ENCODE measurements at regions not wholly inside any gene's neighbourhood (a gene's known extent, or its start where the extent isn't known, plus 50 kb on each side); places are given as distances from the start of the nearest gene placed in this dataset.

DNA sequence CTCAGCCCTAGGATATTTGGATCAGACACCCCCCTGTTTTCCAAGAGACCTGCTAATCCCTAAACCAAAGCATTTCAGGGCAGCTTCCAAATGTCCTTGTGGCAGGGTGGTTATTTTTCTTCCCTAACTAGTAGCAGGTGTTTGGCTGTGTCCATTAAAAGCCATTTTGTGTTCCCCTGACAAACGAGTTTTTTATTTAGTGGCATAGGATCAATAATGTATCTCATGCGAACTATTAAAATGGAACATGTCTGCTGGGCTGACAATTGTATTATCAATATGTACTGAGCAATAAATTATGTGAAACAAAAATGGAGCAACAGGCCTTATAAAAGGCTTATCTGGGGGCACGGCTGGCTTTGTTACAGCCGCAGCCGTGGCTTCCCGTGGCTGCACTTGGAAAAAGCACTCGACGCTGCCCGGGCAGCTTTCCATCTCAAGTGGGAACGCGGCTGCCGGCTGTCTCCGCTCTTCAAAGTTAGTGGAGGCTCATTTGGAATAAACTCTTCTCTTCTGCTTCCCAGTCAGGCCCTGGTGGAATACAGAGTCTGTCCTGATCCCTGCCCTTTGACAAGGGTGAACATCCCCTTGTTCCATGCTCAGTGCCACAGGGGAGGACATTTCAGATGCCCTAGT, 554.3 kb downstream of the TYW1 start:
- DNase-seq (ENCODE audit: low spot score) = no peak

DNA sequence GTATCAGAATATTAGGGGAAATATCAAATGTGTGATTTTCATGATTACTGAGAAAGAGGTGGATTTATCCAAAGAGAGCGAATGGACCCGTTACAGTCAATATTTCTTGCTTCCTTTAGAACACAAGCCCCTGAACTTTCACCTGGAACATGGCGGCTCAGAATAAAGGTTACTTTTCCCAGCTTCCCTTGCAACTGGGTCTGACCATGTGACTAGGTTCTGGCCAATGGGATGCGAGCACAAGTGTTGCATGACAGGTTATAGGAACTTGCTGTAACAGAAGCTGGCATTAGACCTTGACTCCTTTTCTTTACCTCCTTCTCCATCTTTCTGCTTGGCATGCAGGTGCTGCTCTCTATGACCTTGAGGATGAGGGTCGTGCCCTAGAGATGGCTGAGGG, 556.1 kb downstream of the TYW1 start:
- no peak for DNase-seq (ENCODE audit: low spot score)

DNA sequence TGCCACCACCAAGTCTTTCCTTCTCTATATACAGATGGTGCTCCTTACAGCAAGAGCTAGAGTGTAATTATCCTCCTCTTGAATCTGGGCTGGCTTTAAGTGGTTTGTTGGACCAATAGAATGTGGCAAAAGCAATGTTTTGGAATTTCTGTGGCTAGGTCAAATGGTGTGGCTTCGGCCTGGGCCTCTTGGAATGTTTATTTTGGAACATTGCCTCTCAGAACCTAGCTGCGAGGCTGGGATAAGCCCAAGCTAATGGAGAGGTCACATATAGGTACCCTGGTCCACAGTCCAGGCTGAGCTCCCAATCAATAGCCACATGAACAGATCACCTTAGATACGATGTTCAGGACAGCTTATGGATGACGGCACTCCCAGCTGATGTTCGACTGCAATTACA, 556.7 kb downstream of the TYW1 start:
- no peak for DNase-seq (ENCODE audit: low spot score)

DNA sequence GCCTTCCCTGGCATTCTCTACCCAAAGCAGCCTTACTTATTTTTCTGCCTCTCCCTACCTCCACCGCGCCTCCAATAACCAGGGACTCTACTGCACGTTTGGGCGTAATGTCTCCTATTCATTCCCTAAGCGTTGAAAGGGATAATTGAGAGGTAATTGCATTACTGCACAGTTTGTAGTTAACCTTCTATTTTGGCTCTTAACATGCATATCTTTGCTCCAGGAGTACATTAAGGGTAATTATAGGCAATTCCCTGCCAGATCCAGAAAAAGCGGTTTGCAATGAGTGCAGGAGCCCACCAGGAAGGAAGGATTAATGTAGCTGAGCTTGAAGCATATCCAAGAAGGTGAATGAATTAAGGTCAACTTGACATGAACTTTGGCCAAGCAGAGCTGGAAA, 558.4 kb downstream of the TYW1 start:
- peak; percentile 53 for DNase-seq (ENCODE audit: low spot score)

DNA sequence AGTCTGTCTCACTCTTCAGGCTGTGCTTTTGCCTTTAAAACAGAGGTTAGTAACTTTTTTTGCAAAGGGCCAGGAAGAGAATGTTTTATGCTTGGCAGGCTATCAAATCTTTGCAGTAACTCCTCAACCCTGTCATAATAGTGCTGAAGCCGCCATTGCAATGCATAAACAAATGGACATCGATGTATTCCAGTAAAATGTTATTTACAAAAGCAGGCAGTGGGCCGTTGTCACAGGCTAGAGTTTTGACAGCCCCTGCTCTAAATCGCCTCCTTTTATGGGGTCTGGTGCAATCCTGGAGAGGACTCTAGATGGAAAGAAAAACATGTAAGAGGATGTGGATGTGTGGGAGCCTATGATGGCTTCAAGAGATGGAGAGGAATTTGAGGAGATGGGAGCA, 568.3 kb downstream of the TYW1 start:
- DNase-seq (ENCODE audit: low spot score) = no peak

DNA sequence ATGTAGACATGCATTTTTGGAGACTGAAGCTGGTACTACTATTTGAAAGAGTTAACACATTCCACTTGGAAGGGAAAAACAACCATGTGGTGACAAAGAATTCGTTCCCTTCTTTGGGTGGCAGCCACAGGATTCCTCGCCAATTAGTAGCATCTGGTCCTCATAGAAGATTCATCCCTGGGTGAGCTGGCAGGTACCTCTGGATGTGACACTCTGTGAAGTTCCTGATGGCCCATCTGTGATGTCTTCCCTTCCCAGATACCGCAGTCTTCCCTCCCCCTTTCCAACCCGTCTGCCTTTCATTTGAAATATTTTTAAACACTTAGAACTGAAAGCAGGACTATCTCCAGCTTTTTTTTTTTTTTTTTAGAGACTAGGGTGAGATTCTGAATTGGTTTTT, 569.5 kb downstream of the TYW1 start:
- DNase-seq (ENCODE audit: low spot score) = no peak

DNA sequence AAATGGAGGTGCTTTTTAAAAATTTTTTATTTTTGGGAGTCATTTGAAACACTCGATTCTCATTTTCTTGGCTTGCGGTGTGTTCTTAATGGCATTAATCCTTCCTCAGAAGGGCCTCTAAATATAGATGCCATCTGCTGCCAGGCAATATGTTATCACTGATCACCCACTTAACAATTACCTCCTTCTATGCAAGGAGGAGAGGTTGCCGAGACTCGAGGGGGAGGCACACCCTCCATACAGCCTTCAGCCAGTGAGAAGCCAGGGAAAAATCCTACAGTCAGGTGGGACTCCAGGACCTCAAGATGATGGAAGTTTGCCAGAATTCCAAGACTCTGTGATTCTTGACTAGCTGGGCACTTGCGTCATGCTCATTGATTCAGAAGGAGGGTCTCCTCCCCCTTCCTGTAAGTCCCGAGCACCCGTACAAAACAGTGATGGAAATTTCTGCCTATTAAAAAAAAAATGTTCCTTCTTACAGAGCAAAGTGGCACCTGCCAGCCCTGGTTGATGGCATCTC, 574.5 kb downstream of the TYW1 start:
- DNase-seq (ENCODE audit: low spot score) = no peak

DNA sequence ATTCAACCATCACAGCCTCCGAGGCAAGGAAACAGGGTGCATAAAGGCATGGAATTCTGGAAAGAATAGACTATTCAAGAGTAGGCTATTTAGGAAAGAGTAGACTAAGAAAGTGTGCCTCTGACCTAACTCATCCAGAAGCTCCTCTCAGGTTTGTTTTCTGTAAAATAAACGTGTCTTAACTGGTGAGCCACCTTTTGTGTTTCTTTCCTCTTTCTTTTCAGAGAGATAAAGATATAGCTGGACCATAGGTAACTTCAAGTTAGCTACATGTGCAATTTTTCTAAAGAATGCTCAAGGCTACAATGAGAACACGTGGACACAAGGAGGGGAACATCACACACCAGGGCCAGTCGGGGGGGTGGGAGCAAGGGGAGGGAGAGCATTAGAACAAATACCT, 577.0 kb downstream of the TYW1 start:
- no peak for DNase-seq (ENCODE audit: low spot score)

DNA sequence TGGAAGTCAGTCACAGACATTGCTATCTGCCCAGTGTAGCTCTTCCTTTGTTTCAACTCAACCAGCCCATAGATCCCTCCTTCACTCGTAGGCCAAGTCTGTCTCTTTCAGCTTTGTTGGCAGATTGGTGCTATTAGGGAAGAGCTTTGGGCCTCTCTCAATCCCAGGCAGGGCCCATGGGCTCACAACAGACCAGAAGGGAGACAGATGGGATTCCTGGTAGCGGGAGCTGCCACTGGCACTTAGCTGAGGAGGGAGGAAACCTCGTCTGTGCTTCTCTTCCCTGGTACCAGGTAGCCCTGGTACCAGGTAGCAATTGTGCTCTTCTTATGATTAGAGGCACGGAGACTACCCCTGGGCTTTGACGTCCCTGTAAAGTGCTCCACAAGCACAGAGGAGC, 592.0 kb downstream of the TYW1 start:
- no peak for DNase-seq (ENCODE audit: low spot score)

DNA sequence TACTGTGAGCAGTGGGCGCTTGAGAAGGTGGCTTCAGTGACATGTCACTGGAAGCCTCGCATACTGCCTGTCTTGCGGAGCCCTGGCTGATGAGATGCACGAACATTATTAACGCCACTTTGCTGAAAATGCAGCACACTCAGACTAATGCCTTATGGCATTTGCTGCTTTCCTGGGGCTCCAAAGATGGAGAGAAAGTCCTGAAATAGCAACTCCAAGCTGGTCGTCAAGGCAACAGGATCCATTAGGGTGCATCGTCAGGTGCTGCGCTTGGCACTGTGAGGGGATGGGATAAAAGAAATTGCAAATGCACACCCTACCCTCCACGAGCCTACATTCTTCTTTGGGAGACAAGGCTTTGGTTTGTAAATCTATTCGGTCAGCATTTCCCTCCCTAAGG, 592.5 kb downstream of the TYW1 start:
- DNase-seq (ENCODE audit: low spot score) = no peak

DNA sequence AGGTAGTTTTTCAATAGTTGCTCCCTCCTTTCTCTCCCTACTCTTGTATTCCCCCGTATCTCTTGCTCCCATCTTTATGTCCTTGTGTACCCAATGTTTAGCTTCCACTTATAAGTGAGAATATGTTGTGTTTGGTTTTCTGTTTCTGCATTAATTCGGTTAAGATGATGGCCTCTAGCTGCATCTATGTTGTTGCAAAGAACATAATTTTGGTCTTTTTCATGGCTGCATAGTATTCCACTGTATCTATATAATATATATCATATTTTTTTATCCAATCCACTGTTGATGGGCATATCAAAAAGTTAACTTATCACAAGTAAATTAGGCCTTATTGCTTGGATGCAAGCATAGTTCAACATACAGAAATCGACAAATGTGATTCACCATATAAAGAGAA, 594.0 kb downstream of the TYW1 start:
- DNase-seq (ENCODE audit: low spot score) = no peak

DNA sequence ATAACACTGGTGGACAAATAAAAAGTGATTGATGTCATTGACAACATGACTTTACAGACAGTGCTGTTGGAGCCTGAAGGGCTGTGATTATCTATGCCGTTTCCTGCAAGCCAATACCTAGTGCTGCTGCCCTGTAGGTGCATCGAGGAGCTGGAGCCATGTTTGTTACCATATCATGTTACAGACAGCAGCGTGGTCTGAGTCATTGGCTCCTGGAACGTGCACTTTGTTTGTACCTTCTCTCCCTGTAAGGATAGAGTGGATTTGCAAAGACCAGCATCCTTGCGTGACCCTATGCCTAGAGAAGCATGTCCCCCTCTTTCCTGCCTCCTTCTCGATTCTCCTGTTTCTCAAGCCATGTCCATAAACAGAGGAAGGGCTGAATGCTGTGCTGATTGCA, 597.2 kb downstream of the TYW1 start:
- DNase-seq (ENCODE audit: low spot score) = no peak

DNA sequence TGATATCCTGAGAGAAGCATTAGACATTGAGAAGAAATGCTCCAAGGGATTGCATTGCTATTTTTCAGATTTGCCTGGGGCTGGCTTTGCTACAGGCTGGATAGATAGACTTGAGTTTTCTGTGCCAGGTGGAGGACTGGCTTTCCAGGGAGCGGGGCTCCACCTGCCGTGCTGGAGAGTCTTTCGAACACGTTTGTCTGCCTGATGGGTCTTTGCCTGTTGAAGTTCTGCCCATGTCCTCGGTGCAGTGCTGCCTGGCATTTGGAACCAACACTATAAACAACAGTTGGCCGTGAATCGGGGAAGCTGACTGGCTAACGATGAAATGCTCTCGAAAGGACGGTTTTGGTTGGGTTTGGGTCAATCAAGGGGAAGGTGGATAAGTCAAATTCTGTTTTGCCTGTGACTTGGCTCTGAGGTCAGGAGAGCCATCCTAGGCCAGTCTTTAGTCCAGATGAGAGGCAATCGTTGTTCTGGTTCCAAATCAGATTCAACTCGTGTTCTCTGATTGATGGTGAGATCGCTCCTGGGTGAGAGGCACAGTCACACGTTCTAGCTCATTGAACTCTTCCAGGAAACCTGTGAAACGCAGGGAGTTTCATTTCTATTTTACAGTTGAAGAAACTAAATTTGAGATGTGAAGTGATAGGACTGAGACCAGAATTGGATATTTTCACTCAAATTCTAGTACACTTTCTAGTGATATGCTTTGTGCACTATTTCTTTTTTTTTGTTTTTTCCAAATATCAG, 599.0 kb downstream of the TYW1 start:
- DNase-seq (ENCODE audit: low spot score) = no peak

DNA sequence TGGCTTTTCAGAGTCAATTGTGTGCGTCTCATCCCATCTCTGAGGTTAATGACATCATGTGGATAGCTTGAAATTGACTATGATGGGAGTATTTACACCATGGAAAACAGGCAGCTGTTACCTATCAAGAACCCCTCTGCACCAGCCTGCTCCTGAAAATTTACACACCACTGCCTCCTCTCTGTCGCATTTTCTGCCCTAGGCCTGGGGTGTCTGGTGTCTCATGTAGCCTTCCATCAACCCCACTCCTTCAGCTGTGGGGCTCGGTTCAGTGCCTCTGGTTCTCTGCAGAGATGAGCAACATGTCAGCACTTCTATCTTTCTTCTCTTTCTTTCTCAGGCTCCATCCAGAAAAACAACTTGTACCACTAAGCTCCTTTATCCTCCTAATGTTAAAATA, 600.5 kb downstream of the TYW1 start:
- DNase-seq (ENCODE audit: low spot score) = no peak

DNA sequence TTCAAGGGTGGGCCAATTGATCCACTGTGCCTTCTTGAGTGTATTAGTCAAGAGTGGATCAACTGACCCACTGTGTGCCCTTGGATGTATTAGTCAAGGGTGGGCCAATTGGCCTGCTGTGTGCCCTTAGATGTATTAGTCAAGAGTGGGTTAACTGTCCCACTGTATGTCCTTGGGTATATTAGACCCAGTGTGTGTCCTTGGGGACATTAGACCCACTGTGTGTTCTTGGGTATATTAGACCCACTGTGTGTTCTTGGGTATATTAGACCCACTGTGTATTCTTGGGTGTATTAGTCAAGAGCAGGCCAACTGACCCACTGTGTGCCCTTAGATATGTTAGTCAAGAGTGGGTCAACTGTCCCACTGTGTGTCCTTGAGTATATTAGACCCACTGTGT, 601.8 kb downstream of the TYW1 start:
- no peak for DNase-seq (ENCODE audit: low spot score)

DNA sequence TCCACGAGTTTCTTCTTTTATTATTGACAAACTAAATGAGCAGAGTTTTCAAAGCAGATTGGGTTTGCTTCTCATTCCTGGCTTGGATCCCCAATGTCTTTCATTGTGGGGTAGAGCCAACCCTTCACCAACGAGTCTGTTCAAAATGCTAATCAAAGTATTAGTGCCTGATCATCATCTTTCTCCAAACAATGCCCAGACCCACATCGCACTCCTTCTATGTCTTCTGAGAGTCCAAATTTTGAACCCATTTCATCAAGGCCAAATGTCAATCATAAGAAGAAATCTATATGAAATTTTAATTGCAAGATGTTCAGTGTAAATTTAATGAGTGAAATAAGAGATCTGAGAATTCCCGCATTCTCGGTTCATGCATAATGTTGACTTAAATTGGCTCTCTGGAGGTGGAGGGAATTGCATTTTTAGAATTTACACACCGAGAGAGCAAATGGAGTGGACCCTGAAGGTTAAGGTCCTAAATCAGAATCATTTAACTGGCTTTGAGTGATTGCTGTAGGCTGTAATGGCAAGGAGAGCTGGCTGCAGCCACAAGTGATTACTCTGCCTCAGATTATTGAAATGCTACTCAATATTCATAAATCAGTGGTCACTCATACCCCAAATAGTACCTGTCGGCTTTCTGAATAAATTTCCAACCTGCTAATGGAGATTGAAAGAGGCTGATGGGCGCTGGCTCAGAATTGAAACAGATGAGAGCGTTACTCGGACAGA, 602.9 kb downstream of the TYW1 start:
- no peak for DNase-seq (ENCODE audit: low spot score)

DNA sequence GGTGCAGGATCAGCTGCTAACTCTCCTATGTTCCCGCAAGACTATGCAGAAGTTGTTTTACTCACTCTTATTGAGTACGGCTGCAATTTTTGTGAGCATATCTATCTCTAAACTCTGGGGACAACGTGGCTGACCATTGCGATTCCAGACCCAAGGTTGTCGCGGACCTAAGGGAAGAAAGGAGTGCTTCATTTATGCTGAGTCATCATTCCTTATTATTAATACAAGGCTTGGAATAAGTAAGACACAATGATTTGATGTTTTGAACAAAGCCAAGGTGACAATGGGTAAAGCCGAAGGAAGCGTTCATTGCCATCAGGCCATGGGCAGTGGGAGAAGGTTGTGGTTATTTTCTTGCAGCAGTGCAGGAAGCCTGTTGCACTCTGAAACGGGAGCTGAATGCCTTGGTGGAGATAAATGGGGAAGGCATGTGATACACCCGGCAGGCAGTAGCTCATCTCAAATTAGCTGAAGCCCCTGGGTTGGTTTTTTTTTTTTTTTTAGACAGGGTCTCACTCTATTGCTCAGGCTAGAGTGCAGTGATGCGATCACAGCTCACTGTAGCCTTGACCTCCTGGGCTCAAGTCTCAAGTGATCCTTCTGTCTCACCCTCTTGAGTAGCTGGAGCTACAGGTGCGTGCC, 605.7 kb downstream of the TYW1 start:
- no peak for DNase-seq (ENCODE audit: low spot score)

DNA sequence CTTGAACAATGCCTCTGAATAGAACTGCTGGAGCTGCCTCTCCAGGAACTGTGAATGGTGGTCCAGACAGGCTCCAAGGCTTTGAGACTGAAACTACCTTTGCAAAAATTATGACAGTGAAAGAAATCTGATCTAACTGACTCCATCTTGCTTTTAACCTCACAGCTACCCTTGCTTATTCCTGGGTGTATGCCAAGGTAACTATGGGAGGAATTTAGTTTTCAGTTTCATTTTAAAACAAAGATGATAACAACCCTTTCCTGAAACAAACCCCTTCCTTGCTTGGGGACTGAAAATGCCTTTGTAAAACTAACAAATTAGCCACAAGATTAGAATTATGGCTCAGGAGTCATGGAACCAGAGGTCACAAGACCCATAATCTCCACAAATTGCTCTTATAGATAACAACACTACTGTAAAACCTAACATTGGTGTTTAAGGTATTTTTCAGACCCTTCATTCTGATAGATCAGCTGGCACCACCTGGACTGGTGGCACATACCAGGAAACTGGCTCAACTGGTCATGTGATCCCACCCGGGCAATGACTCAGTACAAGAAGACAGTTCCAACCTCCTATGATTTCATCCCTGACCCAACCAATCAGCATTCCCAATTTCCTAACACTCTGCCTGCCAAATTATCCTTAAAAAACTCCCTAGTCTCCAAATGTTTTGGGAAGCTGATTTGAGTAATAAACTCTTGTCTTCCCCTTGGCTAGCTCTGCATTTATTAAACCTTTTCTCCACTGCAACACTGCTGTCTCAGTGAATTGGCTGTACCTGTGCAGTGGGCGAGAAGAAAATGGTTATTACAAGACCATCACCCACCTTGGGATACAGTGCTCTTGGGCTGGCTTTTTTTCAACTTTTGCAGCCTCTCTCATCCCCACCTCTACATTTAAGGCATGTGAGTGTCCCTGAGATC, 608.1 kb downstream of the TYW1 start:
- DNase-seq (ENCODE audit: low spot score) = no peak

DNA sequence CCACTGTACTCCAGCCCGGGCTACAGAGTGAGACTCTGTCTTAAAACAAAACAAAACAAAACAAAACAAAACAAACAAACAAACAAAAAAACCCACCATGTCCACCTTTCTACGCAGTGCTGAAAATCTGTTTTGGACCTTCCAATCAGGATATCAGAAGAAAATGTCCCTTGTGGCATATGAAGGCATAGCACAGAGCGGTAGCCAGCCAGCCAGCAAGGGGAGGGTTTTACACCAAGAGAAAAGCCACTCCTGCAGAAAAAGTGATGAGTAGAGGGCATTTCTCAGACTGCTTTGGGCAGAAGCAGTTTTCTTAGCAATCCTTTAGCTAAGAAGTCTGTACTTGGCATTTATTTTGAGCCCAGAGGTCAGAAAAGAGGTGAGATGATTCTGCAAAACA, 612.2 kb downstream of the TYW1 start:
- no peak for DNase-seq (ENCODE audit: low spot score)

DNA sequence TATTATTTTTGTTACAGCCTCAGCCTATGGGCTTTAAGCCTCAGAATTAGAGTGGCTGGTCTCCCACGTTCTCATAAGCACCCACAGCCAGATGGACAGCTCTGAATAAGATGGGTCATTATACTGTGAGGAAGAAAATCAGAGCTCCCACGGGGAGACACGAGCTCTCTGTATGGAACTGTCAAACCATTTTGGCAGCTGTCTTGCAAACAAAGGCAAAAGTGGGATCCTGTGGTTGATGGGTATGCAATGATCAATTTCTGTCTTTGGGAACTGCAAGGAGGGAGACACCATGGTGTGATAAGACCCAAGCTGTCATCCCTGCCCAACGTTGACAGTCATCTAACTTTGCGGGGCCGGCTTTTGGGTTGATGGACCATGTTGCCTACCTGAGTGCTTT, 614.3 kb downstream of the TYW1 start:
- no peak for DNase-seq (ENCODE audit: low spot score)

DNA sequence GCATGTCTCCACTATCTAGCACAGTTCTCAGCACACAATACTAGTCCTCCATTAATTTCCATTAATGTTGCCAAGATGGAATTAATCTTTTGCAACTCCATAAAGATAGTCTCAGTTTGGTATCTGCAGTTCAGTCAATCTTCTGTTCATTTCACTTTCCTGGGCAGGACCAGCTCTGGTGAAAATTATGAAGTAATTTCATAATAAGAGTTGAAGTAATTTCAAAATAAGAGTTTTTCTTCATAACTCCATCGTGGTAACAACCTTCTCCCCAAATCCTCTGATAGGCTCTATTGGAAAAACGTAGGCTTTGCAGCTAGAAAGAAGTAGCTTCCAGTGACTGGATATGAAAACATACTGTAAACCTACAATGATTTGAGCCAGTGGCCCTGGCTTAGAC, 618.2 kb downstream of the TYW1 start:
- DNase-seq (ENCODE audit: low spot score) = no peak
